GM21367 (cell line): ENCODE measurements at regions not wholly inside any gene's neighbourhood (a gene's known extent, or its start where the extent isn't known, plus 50 kb on each side); places are given as distances from the start of the nearest gene placed in this dataset.
"Not testable (repeated sequence)": the region's sequence is repeated elsewhere in the genome, so short reads cannot be mapped to it uniquely, and the experiment has no call there.

Experiments
- ATAC-seq: cut with Tn5 transposase; IDR thresholded peaks from one replicate; pipeline ENCODE4 v1.9.1; 2021; ENCODE audit not compliant: unreplicated experiment

DNA sequence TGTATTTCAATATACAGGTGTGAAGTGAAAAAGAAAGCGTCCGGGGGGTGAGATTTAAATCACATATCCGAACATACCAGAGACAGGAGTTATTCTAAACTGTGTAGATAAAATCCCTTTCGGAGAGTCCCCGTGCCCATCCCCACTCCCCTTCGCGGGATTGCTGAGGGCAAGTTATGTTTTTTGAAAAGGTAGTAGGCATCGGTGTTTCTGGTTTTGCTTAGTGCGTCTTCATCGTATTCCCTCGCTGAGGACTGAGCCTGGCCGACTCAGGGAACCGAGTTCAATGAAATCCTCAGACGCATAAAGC, 583.4 kb downstream of the ZEB2 start:
- ATAC-seq, result no peak

DNA sequence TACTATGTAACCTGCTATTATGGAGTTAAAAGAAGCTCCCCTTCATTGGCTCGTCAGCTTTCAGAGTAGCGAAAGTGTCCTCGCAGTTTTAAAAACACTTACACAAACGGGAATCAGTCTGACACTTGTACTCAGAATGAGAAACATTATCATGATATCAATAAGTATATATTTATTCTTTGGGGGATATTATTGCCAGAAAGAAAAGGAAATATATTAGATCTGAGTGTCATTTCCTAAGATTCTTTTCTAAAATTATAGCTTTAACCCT, 584.5 kb downstream of the ZEB2 start:
- no peak for ATAC-seq

DNA sequence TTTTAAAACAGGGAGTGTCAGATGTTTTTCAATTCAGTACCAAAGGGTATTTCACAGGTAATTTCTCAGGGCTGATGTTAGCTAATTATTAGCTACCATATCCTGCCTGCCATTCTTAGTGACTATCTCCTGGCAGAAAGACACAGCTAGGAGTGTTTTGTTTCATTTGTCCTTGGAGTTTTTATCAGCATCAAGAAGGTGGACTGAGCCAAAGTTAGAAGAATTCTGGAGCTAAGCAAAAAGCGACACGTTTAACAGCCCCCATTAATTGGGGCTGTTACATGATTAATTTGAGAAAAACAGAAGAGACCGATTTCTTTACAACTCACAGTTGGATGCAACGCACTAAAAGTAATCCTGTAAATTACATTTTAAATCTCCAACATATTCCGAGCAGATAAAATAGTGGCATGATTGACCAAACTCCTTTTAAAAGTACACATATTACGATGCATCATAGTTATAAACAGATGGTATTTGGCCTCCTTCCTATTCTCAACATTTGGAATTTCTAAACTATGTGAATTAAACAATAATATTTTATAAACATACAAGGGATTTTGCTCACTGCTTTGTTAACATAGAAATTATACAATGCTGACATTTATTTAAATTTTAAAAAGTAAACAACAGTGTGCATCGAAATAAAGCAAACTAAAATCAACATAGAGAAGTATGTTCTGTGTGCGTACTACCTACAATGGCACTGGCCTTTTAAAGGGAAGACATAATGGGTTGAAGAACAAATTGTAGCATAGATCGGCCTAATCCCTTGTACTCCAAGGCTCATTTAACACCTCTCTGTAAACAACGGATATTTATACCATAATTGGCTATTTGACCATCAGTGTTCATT, 585.1 kb downstream of the ZEB2 start:
- no peak for ATAC-seq

DNA sequence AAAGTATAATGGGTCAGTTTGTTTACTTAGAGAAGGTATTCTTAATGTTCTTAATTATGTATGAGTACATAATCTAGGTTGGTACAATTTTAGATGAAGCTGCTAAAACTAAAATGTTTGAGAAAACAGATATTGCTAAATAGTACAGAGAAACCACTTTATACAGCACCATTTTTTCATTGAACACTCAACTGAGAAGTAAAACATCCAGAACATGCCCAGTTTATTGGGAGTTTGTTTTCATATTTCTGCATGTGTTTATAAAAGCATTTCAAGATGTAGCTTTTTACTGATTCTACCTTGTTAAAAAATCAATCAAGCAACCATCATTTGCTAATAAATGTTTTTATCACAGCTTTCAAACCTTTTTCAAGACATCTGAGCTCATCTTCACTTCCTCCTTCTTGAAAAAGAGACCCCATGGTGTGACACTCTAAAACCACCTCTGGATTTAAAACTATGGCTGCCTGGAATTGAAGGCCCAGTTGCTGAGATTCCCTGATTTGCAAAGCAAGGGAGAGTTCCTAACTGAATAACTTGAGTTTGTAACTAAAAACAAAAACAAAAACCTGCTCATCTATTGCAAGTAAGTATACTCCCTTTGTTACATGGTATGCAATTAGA, 585.9 kb downstream of the ZEB2 start:
- no peak for ATAC-seq

DNA sequence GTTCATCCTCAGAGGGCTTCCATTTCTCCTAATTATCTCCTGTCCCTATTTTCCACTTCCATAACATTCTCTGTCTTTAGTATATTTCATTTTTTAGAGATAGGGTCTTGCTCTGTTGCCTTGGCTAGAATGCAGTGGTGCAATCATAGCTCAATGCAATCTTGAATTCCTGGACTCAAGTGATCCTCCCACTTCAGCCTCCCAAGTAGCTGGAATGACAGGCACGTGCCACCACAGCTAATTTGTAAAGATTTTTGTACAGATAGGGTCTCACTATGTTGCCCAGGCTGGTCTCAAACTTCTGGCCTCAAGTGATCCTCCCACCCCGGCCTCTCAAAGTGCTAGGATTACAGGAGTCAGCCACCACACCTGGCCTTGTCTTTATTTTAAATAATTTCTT, 589.0 kb downstream of the ZEB2 start:
- no peak for ATAC-seq

DNA sequence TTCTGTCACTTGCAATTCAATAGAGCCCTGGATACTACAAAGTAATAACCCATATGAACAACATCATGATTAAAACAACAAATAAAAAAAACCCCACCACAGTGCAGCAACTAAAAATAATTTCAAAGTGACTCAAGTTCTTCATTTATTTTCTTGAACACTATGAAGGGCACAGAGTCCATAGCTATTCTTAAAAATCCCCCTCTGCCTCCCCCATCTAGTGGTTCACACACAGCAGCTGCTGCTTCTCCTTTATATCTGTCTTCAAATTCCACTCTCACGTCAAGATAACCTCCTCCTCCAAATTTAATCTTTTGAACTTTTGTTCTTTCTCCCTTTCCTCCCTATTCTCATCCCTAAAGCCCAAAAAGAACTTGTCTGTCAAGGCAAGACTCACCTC, 591.3 kb downstream of the ZEB2 start:
- no peak for ATAC-seq

DNA sequence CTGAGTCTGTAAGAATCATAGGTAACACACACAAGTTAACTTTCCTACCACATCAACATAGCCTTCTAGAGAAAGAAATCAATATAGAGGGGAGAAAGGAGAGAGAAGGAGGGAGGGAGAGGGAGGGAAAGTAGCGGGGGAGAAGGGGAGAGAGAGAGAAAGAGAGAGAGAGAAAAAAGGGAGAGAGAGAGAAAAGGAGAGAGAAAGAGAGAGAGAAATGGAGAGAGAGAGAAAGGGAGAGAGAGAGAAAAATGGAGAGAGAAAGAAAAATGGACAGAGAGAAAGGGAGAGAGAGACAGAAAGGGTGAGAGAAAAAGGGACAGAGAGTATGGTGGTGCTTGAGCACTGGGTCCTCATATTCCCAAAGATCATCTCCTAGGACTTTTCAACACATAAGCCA, 591.7 kb downstream of the ZEB2 start:
- ATAC-seq, result no peak

DNA sequence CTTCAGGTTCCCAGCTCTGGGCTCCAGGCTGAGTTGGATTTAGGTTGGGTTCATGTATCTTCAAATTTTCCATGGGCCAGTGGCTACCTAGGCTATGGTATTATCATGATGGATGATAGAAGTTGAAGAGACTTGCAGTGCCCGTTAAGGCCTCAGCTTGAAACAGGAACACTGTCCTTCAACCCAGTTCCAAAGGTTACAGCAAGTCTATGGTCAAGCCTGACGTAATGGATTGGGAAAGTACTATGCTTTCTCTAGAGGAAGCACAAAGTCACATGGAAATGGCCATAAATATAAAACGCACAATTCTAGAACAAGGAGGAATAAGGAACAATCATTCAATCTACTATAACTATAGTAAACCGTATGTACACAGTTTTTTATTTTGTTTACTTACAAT, 593.2 kb downstream of the ZEB2 start:
- no peak for ATAC-seq

DNA sequence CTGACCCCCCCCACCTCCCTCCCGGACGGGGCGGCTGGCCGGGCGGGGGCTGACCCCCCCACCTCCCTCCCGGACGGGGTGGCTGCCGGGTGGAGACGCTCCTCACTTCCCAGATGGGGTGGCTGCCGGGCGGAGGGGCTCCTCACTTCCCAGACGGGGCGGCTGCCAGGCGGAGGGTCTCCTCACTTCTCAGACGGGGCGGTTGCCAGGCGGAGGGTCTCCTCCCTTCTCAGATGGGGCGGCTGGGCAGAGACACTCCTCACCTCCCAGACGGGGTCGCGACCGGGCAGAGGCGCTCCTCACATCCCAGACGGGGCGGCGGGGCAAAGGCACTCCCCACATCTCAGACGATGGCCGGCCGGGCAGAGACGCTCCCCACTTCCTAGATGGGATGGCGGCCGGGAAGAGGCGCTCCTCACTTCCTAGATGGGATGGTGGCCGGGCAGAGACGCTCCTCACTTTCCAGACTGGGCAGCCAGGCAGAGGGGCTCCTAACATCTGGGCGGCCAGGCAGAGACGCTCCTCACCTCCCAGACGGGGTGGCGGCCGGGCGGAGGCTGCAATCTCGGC, 597.6 kb downstream of the ZEB2 start:
- not testable (repeated sequence) for ATAC-seq

DNA sequence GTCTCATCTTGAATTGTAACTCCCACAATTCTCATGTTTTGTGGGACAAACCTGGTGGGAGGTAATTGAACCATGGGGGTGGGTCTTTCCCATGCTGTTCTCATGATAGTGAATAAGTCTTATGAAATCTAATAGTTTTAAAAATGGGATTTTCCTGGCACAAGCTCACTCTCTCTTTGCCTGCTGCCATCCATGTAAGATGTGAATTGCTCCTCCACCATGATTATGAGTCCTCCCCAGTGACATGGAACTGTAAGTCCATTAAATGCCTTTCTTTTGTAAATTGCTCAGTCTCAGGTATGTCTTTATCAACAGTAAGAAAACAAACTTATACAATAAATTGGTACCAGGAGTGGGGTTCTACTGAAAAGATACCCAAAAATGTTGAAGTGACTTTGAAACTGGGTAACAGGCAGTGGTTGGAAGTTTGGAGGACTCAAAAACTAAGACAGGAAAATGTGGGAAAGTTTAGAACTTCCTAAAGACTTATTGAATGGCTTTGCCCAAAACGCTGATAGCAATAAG, 601.4 kb downstream of the ZEB2 start:
- no peak for ATAC-seq

DNA sequence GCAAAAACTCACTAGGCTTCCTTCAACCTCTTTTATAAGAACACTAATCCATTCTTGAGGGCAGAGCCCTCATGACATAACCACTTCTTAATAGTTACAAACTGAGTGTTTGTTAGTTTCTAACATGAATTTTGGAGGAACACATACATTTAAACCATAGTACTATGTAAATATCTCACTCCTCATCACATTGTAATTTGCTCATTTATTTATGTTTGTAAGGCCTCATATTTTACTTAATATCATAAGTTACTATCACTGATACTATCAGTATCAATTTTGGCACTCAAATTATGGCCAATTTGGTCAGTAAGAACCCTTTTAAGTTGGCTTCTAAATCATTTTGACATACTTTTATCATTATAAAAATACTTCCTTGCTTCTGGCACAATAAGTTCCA, 603.1 kb downstream of the ZEB2 start:
- ATAC-seq, result no peak

DNA sequence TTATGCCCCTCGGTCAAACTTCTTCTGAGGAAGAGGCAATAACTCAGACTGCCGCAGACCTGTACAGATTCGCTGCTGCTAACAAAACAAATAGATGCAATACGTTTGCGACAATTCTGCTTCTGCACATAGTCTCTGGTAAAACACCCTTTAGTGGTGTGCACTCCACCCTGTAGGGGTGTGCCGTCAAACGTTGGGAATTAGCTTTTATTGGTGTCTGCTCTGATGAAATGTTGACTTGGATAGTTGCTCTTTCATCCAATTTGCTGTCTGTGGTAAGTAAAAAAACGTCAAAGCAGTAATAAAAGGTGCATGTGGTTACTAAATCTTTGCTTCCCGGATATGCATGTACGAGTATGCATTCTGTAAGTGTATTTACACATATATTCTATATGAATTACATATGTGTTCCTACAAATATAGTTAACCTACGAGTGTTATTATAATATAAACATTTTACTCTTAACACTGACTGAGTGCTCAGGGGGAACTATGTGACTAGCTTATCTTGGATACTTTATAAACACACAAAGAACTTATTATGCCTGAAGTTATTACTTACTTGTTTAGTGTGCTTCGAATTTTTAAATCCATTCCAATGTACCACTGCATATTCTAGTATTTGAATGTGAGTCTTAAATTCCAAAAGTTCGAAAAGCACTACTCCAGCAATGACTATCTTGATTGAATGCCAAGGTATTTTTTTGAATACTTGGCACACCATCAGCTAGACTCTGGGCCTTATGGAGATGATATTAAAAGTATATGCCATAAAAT, 610.2 kb downstream of the ZEB2 start:
- ATAC-seq, result no peak

DNA sequence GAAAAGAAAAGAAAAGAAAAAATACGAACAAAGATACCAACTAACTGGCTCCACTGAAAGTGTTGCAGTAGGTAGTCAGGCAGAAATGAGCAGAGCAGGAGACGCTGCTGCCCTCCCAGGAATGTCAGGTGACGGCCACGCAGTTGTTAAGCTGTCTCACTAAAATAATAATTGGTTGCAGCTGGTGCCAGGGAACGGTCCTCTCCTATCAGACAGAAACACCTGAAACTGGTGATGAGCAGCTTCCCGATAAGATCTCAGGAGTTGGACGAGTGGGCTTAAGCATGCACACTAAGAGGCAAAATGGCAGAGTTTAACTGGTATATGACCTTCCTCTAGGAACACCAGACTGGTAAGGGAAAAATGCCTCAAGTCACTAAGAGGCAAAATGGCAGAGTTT, 611.1 kb downstream of the ZEB2 start:
- no peak for ATAC-seq

DNA sequence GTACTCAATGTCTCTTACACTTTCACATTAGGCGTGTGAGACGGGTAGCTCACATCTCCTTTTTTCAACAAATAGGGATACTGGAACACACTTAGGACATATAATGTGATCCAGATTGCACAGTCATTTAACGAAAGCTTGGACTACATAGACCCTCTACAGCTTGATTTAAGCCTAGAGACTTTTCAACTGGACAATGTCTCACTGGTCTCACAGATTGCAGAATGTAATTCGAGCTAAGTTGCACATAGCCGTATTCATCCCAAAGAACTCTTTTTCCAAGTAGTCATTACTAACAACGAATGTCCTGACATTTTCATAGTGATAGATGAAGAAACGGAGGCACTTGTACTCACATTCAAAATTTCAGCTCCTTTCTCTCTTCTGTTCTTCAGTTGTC, 612.1 kb downstream of the ZEB2 start:
- no peak for ATAC-seq

DNA sequence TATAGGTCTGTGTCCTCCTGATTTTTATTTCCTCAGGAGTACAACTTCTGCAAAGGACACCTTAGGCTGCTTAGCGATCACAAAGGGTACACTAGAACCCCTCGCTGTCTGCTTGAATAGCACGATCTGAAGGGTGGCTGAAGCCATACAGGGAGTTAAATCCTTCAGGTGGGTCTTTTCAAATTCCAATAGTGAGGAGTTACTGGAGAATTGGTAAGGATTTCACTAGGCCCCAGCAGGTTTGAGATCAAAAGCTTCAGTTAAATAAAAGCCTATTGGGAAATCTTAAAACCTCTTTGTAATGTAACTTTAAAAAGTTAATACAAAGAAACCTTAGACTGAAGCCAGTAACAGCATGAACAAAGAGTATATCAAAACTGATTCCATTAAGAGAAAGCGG, 613.1 kb downstream of the ZEB2 start:
- no peak for ATAC-seq

DNA sequence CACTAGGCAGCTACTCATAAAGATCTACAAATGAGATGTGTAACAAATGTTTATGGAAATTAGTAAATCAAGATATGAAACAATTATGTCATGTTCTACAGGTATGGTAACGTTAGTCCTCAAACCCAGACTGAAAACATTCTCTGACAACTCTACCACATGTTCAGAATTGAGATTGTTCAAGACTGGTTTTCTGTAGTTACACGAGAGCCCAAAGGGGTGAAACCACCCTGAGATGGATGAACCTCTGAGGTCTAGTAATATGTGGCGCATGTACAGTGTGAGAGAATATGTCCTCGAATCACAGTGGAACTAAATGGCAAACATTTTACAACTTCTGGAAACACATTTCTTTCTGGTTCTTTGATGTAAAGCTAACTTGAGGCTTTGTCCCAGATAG, 614.3 kb downstream of the ZEB2 start:
- no peak for ATAC-seq

DNA sequence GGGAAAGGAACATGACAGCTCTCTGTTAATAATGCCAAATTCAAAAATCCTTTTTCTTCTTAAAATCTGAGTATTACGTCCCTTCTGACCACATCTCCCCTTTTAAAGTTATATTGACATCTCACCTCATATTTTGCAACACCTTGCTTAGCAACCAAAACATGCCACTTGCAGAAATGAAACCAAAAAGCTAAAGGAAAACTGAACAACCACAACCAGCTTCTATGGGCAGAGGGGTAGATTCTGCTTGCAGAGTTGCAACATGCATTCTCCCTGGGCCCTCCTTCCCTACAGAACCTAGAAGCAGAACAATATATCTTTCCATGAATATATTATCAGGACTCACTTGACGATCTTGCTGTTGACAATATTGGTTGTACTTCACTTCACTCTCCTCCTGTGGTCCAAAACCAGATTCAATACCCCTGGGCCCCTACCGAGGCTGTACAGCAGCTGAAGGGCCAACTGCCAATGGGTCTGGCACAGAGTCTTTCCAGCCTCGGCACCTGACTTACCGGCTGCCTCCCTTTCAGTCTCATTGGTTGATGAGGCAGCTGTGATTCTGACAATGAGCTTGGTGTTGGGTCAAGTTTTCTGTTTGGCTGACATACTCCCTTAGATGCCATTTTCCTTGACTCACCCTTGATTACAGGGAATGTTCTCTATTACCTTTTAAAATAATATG, 616.6 kb downstream of the ZEB2 start:
- ATAC-seq, result no peak

DNA sequence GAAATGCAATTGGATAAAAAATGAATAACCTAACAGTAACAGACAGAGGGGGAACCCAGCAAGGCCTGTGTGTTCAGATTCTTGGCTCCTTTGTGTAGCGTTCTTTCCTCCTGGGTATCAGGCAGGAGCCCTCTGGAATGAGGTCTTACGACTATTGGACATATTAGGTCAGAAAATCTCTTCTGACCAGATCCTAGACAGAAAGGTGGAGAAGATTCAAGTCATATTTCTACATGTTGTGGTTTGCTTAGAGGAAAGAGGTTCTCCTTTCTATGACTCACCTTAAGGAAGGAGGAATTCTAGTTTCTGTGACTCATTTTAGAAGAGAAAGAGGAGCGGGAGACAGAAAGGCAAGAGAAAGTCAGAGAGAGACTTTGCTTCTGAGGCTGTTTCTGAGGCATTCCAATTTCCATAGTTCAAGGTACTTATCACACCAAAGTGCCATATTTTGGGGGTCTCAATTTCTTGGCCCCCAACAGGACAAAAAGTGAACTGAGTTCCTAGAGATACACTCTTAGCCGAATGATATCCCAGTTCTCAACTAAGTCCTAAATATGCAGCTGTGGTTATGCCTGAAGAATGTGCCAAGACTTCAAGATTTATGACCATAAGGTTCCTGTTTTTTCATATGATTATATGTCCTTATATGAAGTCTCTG, 618.6 kb downstream of the ZEB2 start:
- peak; percentile 44 for ATAC-seq

DNA sequence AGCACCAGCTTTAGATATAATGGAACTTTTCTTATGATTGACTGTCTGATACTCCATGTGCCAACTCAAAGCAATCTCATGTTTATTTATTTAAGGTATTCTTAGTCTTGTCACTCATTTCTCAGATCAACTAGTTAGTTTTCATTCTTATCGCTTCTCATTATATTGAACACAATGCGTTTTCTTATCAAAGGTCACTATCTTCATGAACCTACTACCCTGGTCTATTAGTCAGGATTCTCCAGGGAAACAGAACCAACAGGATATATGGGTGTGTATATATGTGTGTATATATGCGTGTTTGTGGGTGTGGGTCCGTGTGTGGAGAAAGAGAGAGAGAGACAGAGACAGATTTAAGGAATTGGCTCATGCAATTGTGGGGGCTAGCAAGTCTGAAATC, 619.9 kb downstream of the ZEB2 start:
- no peak for ATAC-seq

DNA sequence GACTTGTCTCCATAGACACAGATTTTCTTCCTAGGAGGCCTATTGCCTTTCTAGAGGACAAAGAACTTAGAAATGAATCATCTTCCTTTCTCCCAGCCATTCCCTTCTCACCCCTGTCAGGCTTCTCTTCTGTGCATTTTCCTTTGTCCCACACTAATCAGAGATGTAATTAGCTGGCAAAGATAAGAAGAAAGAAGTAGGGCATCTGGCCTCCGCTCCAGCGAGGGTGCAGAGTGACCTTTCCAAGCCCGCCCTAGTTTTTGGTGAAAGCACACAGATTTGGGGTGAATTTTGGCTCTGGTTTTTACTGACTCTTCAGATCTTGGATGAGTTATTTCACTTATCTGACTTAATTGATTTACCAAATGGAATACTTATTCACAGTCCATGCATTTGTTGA, 626.5 kb downstream of the ZEB2 start:
- ATAC-seq, result no peak

DNA sequence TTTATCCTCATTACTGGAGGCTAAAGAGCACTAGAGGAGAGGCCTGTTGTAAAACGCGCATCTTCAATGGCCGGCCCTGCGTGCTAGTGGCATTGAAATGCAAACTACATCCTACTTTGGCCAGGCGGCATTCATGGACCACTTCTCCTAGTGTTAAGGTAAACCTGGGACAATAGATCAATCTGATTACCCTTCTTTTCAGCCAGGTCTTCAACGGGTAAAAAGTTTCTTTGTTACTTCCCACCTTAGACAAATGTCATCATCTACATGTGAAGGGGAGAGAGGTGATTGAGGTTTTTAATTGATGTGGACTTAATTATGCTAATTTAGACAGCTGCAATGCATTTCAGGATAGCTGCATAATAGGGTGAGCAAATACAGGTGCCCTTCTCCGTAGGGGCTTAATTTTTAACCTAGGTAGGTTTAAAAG, 628.0 kb downstream of the ZEB2 start:
- no peak for ATAC-seq
